Mesothelial cell of epicardium (in vitro differentiated cells): ENCODE measurements at regions not wholly inside any gene's neighbourhood (a gene's known extent, or its start where the extent isn't known, plus 50 kb on each side); places are given as distances from the start of the nearest gene placed in this dataset.

Experiments used
- DNase-seq, 2 experiments: peaks; one replicate each; pipeline ENCODE4 v3.0.0; 2021; ENCODE audit warnings: low spot score in 2 of 2; ENCODE audit not compliant: unreplicated experiment in 2 of 2
- H3K27ac Mint-ChIP-seq: 2 replicates; pipeline ENCODE4 v1.8.0; 2021; ENCODE audit warnings: mixed read lengths
- H3K27me3 Mint-ChIP-seq: 2 replicates; pipeline ENCODE4 v1.8.0; 2021; ENCODE audit warnings: low read depth, mixed read lengths
- H3K36me3 Mint-ChIP-seq: 2 replicates; pipeline ENCODE4 v1.8.0; 2021; ENCODE audit warnings: mixed read lengths
- H3K4me1 Mint-ChIP-seq: 2 replicates; pipeline ENCODE4 v1.8.0; 2021; ENCODE audit warnings: mixed read lengths
- H3K4me3 Mint-ChIP-seq: 2 replicates; pipeline ENCODE4 v1.8.0; 2021; ENCODE audit warnings: mild to moderate bottlenecking, moderate library complexity, mixed read lengths
- H3K9me3 Mint-ChIP-seq: 2 replicates; pipeline ENCODE4 v1.8.0; 2021; ENCODE audit warnings: mixed read lengths
- TF ChIP-seq, protein P1 (sequence below): fragments of 200-600 bp; sonication (generic); IDR thresholded peaks from one replicate; pipeline ENCODE4 v1.5.0; 2021; ENCODE audit warnings: antibody characterized with exemption; ENCODE audit not compliant: unreplicated experiment

DNA sequence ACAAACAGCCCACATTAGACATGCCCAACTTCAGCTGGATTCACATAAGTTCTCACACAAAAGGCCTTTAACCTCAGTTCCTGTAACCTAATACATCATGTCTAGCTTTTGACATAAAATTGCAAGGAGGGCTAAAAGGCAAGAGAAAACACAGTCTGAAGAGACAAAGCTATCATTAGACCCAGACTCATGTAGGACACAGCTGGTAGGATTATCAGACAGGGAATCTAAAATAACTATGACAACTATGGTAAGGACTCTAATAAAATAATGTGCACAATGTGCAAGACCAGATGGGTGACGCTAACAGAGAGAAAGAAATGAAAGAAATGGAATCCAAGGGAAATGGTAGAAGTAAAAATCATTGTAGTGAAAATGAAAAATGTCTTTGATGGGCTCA, 643.2 kb upstream of the RAB6C start:
- H3K9me3 Mint-ChIP-seq, result peaks cover 17% of the 10 kb centered on the region
- no peaks in the 10 kb centered on the region for H3K27me3 Mint-ChIP-seq
- peaks cover 2% of the 10 kb centered on the region for H3K36me3 Mint-ChIP-seq
- H3K4me3 Mint-ChIP-seq, result no peak overlapping the region
- no peak overlapping the region for H3K27ac Mint-ChIP-seq
- peaks cover 18% of the 10 kb centered on the region for H3K4me1 Mint-ChIP-seq
- no peak for DNase-seq
- TF ChIP-seq, protein P1, sequence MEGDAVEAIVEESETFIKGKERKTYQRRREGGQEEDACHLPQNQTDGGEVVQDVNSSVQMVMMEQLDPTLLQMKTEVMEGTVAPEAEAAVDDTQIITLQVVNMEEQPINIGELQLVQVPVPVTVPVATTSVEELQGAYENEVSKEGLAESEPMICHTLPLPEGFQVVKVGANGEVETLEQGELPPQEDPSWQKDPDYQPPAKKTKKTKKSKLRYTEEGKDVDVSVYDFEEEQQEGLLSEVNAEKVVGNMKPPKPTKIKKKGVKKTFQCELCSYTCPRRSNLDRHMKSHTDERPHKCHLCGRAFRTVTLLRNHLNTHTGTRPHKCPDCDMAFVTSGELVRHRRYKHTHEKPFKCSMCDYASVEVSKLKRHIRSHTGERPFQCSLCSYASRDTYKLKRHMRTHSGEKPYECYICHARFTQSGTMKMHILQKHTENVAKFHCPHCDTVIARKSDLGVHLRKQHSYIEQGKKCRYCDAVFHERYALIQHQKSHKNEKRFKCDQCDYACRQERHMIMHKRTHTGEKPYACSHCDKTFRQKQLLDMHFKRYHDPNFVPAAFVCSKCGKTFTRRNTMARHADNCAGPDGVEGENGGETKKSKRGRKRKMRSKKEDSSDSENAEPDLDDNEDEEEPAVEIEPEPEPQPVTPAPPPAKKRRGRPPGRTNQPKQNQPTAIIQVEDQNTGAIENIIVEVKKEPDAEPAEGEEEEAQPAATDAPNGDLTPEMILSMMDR, result no peak

DNA sequence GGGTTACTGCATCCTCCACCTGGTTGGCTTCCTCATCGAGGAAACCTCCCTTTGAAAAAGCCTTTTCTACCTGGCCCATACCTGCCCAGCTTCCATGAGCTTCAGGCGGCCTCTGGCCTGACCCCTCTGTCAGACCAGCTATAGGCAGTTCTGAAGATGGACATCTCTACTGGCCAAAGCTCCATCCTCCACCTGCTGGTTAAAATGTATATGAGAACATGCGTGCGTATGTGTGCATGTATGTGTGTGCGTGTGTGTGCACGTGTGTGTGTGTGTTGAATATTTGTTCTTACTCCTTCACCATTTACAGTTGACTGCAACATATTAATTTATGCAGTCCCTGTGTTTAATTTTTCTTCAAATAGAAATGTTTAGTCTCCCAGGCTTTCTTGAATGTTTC, 642.4 kb upstream of the RAB6C start:
- TF ChIP-seq, protein P1, result no peak
- DNase-seq, result no peak
- no peaks in the 10 kb centered on the region for H3K27me3 Mint-ChIP-seq
- H3K27ac Mint-ChIP-seq, result no peak overlapping the region
- H3K36me3 Mint-ChIP-seq, result peaks cover 4% of the 10 kb centered on the region
- no peak overlapping the region for H3K4me3 Mint-ChIP-seq
- peaks cover 25% of the 10 kb centered on the region for H3K9me3 Mint-ChIP-seq
- H3K4me1 Mint-ChIP-seq, result peaks cover 18% of the 10 kb centered on the region

DNA sequence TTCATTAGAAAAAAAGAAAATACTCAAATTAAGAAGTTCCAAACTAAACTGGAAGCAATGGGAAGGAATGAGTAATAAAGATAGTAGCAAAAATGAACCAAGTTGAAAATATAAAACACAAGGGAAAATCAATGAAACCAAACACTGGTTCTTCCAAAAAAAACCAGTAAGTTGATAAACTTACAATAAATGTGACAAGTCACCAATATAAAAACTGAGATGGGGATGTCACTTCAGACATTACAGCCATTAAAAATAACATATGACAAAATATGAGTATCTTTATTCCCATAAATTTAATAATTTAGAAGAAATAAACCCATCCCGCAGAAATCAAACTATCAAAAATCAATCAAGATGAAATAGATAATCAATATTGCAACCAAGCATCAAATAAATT, 633.9 kb upstream of the RAB6C start:
- no peaks in the 10 kb centered on the region for H3K4me1 Mint-ChIP-seq
- DNase-seq, result no peak
- TF ChIP-seq, protein P1, result no peak
- peaks cover 23% of the 10 kb centered on the region for H3K9me3 Mint-ChIP-seq
- H3K27ac Mint-ChIP-seq, result no peak overlapping the region
- peaks cover 2% of the 10 kb centered on the region for H3K36me3 Mint-ChIP-seq
- H3K4me3 Mint-ChIP-seq, result no peak overlapping the region
- H3K27me3 Mint-ChIP-seq, result peaks cover 44% of the 10 kb centered on the region

DNA sequence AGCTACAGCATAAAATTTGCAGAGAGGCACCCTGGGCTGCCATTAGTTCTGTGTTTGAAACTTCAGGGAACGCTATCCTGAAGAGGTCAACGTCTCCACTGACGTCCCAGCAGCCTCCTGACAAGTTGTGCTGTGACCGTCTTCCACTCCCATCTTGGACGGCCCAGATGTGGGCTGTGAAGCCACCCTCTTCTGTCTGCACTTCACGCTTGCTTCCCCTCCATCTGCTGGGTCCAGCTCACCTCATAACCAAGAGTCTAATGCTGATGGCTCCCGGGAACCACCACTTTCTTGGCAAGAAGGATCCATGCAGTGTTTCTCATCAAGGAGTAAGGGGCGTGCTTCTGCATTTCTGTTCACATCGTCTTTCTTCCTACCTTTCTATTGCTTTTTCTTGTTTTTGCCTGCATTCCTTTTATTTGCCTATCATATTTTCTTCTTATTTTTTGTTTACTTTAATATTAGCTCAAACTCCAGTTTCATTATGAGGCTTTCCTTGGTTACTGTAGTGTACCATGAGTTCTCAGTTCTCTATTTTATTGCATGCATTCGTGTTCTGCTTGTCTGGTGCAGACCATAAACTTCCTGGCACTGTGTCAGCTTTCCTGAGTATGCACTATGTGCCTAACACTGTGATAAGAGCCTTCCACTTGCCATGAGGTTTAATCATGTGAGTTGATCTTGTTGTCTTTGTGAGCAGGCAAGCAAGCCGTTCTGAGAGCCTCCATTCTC, 631.8 kb upstream of the RAB6C start:
- H3K27me3 Mint-ChIP-seq, result peaks cover 46% of the 10 kb centered on the region
- H3K4me1 Mint-ChIP-seq, result peaks cover 8% of the 10 kb centered on the region
- TF ChIP-seq, protein P1, result no peak
- no peaks in the 10 kb centered on the region for H3K36me3 Mint-ChIP-seq
- DNase-seq, result no peak
- H3K4me3 Mint-ChIP-seq, result no peak overlapping the region
- H3K9me3 Mint-ChIP-seq, result peaks cover 10% of the 10 kb centered on the region
- no peak overlapping the region for H3K27ac Mint-ChIP-seq

DNA sequence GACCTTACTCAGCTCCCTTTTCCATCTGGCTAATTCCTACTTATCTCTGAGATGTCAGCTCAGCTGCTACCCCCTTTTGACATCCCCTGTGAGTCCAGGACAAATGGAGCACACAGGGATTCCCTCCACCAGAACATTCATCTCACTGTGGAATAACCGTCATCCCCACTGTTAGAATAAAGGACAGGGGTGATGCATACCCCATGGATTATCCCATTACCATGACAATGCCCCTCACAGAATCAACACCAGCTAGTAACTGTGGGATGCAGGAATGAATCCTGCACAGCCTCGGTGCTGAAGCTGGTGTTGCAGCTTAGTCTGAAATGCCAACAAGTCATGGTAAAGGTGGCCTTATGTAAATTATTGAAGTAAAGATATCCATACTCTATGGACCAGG, 624.8 kb upstream of the RAB6C start:
- TF ChIP-seq, protein P1, result no peak
- no peak for DNase-seq
- H3K27me3 Mint-ChIP-seq, result peaks cover 9% of the 10 kb centered on the region
- no peaks in the 10 kb centered on the region for H3K36me3 Mint-ChIP-seq
- no peak overlapping the region for H3K27ac Mint-ChIP-seq
- H3K4me3 Mint-ChIP-seq, result no peak overlapping the region
- H3K9me3 Mint-ChIP-seq, result peaks cover 4% of the 10 kb centered on the region
- H3K4me1 Mint-ChIP-seq, result peaks cover 8% of the 10 kb centered on the region

DNA sequence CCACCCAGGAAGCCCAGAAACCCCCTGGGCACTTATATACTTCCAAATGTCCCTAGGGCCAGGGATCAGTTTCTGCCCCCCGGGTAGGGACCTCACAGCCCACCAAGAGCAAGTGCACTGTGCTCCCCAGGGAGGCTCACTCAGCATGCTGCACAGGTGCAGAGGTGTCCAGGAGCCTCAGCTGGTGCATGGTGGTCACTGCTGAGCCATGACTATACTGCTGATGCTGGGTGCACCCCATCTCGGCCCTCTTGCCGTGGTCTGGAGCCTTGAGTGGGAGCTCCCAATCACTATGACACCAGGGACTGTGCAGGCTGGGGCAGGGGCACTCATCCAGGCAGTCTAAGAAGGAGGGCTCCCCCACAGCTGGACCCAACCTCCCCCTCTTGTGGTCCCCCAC, 617.8 kb upstream of the RAB6C start:
- H3K4me3 Mint-ChIP-seq, result no peak overlapping the region
- H3K4me1 Mint-ChIP-seq, result peaks cover 9% of the 10 kb centered on the region
- no peak for DNase-seq
- H3K27ac Mint-ChIP-seq, result no peak overlapping the region
- peaks cover 4% of the 10 kb centered on the region for H3K9me3 Mint-ChIP-seq
- TF ChIP-seq, protein P1, result no peak
- no peaks in the 10 kb centered on the region for H3K36me3 Mint-ChIP-seq
- no peaks in the 10 kb centered on the region for H3K27me3 Mint-ChIP-seq
